Ramos (cell line): ENCODE measurements at regions not wholly inside any gene's neighbourhood (a gene's known extent, or its start where the extent isn't known, plus 50 kb on each side); places are given as distances from the start of the nearest gene placed in this dataset.
"Not testable (repeated sequence)": the region's sequence is repeated elsewhere in the genome, so short reads cannot be mapped to it uniquely, and the experiment has no call there.

Experiments used
- in situ Hi-C: fragments of 300-500 bp; cut with MboI; formaldehyde crosslinking; loops from one replicate; pipeline ENCODE4 v1.14.3; 2022; ENCODE audit warnings: low sequenced_read_pairs; ENCODE audit not compliant: unreplicated experiment

GRCh38 chr14:106802413-106803364, 1276.3 kb downstream of the TMEM121 start:
- in situ Hi-C loops, result no loop called here

DNA sequence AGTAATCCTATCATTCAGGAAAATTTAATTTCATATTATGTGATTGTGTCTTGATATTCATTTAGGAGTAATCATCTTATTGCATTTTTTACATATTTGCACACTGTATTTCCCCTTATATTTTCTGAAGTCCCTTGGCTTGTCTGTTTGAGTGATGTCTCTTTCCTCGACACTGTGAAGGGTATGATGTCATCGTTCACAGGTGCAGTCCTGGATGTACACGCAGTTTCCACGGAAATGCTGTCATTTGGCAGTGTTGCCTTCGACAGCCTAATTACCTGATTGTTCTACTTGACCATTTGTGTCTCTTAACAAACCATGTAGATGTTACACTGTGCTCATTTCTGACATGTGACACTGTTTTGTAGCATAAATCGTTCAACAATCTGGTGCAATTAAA, 1277.0 kb downstream of the TMEM121 start:
- in situ Hi-C loops, result no loop called here

- in situ Hi-C loops, result no loop called here
Measured at GRCh38 chr14:106807493-106807892, 1281.1 kb downstream of the TMEM121 start.

GRCh38 chr14:106808458-106808857, 1282.1 kb downstream of the TMEM121 start:
- in situ Hi-C loops, result no loop called here

DNA sequence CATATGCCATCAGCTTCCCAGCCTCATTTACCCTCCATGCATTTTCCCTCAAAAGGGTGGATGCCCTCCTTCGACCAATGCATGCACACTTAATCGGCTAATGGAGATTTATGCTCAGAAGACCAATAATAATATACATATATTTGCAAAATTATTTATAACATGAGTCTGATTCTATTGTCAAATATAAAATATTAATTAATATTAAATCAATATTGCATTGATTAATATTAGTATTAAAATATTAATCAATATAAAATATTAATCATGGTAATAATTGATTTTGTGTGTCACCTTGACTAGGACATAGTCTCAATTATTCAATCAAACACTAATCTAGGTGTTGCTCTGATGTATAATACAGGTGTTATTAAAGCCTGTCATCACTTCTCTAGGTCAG, 1282.5 kb downstream of the TMEM121 start:
- in situ Hi-C loops, result no loop called here

DNA sequence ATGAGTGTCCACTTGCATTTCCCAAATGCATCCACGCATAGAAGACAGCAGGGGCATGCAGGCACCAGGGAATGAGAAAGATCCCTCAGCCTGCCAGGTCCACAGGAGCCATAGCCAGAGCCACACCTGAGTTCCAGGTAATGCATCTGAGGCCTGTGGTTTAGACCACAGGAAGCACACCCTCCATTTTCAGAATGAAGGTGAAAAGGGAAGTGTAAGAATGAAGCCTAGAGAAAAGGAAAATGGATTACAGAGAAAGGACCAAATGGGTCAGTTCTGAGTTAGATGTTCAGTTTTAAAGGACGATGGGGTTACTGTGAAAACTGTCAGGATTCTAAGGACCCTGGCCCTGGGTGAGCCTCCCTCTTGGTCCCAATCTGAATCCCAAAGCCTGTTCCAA, 1283.2 kb downstream of the TMEM121 start:
- in situ Hi-C loops, result no loop called here

- in situ Hi-C loops, result not testable (repeated sequence)
Measured at GRCh38 chr14:106810168-106810567, 1283.8 kb downstream of the TMEM121 start.

DNA sequence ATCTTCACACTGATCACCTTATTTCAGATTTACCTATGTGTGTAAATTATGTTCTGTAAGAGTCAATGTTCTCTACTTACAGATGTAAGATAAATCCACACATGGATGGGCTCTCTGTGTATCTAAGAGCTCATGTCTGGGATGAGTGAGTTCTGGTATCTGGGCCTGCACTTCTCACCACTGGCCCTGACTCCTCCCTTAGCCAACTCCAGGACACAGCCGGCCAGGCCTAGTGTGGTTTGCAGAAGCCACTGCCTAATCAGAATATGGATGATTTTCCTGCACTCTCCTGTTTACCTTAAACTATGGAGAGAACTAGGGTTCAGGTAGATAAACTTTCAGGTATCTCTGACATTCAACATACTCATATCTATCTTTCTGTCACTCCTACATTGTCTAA, 1284.8 kb downstream of the TMEM121 start:
- in situ Hi-C loops, result no loop called here

DNA sequence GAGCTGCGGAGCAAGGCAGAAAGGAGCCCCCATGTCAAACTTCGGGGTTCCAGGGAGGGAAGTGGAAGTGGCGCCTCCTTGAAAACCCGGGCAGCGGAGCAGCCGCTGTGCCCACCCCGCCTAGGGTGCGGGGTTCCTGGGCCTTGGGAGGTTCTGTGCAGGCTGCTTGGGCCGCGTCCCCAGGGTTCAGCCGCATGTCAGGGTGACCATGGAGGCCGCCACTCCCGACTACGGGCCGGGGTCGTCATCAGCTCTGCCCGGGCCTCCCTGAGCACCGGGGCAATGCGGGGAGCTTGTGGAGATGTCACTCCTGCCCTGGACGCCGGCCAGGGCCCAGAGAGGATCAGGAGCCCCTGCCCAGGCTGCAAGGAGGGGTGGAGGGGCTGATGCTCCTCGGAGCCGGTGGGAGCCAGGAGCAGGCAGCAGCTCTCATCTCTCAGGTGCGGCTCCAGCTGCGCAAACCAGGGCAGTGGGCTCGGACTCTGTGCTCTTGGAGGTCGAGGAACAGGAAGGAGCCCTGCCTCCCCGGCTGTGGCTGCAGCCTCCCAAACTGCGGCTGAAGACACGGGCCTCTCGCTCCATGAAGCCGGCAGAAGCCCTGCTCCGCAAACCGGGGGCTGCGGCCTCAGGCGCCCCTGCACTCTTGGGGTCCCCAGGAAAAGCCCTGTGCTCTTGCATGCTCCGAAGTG, 1286.5 kb downstream of the TMEM121 start:
- in situ Hi-C loops, result no loop called here

DNA sequence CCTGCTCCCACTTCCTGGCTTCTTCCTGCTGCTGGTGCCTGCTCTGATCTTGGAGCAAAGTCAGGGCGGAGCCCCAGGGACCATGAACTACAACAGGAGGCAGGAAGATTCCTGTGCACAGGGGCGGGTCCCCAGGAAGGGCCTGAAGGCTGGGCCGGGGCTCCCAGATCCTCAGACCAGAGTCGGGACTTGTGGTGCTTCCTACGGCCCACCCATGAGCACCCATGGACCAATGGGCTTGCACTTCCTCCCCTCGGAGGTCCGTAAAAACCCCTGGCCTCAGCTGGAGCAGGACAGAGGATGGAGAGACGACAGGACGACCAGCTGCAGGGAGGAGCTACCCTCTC, 1287.1 kb downstream of the TMEM121 start:
- in situ Hi-C loops, result no loop called here

- in situ Hi-C loops, result no loop called here
Measured at GRCh38 chr14:106820119-106820518, 1293.7 kb downstream of the TMEM121 start.

- in situ Hi-C loops, result no loop called here
Measured at GRCh38 chr14:106821119-106821518, 1294.7 kb downstream of the TMEM121 start.

- in situ Hi-C loops, result no loop called here
Measured at GRCh38 chr14:106822905-106823304, 1296.5 kb downstream of the TMEM121 start.

GRCh38 chr14:106823552-106823951, 1297.2 kb downstream of the TMEM121 start:
- in situ Hi-C loops, result no loop called here

DNA sequence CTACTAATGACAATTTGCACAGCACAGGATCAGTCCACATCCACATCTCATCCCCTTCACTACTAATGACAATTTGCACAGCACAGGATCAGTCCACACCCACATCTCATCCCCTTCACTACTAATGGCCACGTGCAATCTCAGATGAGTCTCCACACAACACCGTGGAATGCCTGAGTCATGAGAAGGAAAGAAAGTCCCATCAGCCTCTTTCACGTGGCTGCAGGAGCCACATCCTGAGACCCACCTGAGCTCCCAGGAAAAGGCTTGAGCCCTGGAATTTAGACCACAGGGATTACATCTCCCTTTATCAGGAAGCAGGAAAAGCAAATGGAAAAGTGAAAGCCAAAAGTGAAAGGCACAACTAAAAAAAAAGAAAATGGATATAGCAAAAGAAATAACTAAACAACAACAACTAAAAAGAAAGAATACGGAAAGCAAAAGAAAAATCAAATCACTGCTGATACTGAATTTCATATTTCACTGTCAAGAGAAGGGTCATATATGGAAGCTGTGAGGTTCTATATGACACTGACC, 1300.5 kb downstream of the TMEM121 start:
- in situ Hi-C loops, result no loop called here

- in situ Hi-C loops, result no loop called here
Measured at GRCh38 chr14:106831322-106831720, 1304.9 kb downstream of the TMEM121 start.

DNA sequence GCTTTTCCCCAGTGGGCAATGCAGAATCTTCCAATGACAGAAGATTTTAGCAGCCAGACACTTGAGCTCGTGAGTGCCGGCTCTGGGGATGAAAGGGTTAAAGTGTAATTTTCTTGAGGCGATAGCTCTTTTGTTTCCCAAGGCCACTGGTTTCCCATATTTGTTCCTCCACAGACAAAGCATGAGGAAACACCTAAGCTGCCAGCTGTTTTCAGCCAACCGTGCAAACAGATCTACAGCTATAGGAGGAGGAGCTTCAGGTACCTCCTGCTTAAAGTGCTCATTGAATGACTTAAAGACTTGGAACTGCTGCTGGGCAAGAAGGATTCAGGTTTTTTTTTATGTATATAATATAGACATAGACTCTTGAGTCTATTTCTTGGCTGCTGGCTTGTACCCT, 1311.5 kb downstream of the TMEM121 start:
- in situ Hi-C loops, result no loop called here

GRCh38 chr14:106838991-106839769, 1312.8 kb downstream of the TMEM121 start:
- in situ Hi-C loops, result no loop called here

DNA sequence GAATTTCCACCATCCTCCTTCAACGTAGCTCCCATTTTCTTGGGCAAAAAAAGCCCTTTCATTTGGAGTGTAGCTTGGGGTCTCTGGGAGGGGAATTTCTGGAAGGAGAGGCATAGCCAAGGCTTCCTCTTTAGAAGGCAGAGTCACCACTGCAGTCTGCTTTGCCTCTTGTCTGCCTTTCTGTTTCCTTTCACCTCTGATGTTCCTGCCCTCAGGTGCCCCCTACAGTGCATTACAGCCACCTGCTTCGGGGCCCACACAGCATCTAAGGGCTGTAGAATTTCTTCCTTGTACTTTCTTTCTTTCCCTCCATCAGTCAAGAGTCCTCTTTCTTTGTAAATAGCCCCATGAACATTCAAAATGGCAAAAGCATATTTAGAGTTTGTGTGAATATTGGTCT, 1313.9 kb downstream of the TMEM121 start:
- in situ Hi-C loops, result no loop called here

- in situ Hi-C loops, result no loop called here
Measured at GRCh38 chr14:106840991-106841390, 1314.6 kb downstream of the TMEM121 start.

GRCh38 chr14:106841701-106842100, 1315.3 kb downstream of the TMEM121 start:
- in situ Hi-C loops, result no loop called here
